Epithelial cell of proximal tubule (primary cell): ENCODE measurements at regions not wholly inside any gene's neighbourhood (a gene's known extent, or its start where the extent isn't known, plus 50 kb on each side); places are given as distances from the start of the nearest gene placed in this dataset.

ENCODE experiments used
- DNase-seq: peaks from one replicate; pipeline ENCODE4 v3.0.0-alpha.2; 2011; ENCODE audit warnings: low read depth
- H3K4me3 ChIP-seq: 2 replicates; pipeline ENCODE4 v1.5.1; 2011; ENCODE audit warnings: low read depth, mild to moderate bottlenecking, low read length
- TF ChIP-seq, protein P1 (sequence below): conservative IDR thresholded peaks from 2 replicates; pipeline ENCODE4 v1.5.1; 2012; ENCODE audit warnings: low read depth, mild to moderate bottlenecking, low read length

GRCh38 chr11:80520507-80520887 is 1079.7 kb upstream of the TENM4 start:
- no peak overlapping the region for H3K4me3 ChIP-seq
- DNase-seq = no peak
- TF ChIP-seq, protein P1, sequence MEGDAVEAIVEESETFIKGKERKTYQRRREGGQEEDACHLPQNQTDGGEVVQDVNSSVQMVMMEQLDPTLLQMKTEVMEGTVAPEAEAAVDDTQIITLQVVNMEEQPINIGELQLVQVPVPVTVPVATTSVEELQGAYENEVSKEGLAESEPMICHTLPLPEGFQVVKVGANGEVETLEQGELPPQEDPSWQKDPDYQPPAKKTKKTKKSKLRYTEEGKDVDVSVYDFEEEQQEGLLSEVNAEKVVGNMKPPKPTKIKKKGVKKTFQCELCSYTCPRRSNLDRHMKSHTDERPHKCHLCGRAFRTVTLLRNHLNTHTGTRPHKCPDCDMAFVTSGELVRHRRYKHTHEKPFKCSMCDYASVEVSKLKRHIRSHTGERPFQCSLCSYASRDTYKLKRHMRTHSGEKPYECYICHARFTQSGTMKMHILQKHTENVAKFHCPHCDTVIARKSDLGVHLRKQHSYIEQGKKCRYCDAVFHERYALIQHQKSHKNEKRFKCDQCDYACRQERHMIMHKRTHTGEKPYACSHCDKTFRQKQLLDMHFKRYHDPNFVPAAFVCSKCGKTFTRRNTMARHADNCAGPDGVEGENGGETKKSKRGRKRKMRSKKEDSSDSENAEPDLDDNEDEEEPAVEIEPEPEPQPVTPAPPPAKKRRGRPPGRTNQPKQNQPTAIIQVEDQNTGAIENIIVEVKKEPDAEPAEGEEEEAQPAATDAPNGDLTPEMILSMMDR = no peak

- no peak overlapping the region for H3K4me3 ChIP-seq
- TF ChIP-seq, protein P1 = no peak
- DNase-seq = peak; percentile 29
Observed at GRCh38 chr11:80519596-80520506, 1079.0 kb upstream of the TENM4 start.

- TF ChIP-seq, protein P1 = no peak
- no peak overlapping the region for H3K4me3 ChIP-seq
- no peak for DNase-seq
Observed at GRCh38 chr11:80517701-80518100, 1076.9 kb upstream of the TENM4 start.

DNA sequence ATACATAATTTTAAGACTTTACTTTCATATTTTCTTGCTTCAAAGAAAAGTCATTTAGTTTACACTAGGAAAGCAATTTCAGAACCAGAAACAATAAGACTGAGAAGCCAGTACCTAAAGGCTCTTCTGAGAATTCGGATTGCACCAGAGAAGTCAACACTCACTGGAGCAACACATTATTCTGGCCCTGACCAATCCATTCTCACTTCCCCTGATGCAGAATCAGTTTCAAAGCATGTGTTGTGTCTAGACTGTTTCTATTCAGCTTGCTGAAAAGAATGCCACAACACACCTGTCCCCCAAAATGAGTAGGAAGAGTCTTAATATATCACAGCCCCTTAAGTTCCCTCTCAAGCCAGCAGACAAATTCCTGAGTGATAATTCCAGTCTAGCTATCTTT is 1074.3 kb upstream of the TENM4 start:
- TF ChIP-seq, protein P1 = no peak
- H3K4me3 ChIP-seq = no peak overlapping the region
- no peak for DNase-seq

DNA sequence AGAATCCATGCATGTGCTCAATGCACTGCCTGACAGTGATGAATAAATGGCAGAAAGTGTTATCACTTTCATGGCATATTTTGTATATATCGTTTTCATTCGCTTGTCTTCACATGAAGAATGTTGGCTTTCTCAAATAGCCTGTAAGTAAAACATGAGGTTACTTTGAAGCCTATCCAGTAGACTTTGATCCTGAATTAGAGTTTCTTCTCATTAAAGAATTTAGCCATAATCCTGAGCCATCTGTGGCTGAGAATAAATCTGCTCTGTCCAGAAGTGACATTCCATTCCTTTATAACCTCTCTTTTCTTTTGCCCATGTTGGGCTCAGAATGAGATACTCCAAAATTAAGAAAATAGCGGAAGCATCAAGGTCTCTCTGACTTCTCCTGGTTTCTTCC is 1071.7 kb upstream of the TENM4 start:
- no peak for DNase-seq
- TF ChIP-seq, protein P1 = no peak
- no peak overlapping the region for H3K4me3 ChIP-seq

DNA sequence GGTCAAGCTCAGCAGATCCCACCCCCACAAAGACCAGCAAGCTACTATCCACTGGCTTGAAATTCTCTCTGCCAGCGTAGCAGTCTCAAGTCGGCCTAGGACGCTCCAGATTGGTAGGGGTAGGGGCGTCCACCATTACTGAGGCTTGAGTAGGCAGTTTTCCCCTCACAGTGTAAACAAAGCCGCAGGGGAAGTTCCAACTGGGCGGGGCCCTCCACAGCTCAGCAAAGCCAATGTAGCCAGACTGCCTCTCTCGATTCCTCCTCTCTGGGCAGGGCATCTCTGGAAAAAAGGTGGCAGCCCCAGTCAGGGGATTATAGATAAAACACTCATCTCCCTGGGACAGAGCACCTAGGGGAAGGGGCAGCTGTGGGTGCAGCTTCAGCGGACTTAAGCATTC is 1064.9 kb upstream of the TENM4 start:
- TF ChIP-seq, protein P1 = no peak
- DNase-seq = no peak
- H3K4me3 ChIP-seq = no peak overlapping the region

GRCh38 chr11:80503990-80504389 is 1063.2 kb upstream of the TENM4 start:
- no peak for DNase-seq
- TF ChIP-seq, protein P1 = no peak
- no peak overlapping the region for H3K4me3 ChIP-seq
